ENCODE measurements at regions not wholly inside any gene's neighbourhood (a gene's known extent, or its start where the extent isn't known, plus 50 kb on each side); places are given as distances from the start of the nearest gene placed in this dataset.

DNA sequence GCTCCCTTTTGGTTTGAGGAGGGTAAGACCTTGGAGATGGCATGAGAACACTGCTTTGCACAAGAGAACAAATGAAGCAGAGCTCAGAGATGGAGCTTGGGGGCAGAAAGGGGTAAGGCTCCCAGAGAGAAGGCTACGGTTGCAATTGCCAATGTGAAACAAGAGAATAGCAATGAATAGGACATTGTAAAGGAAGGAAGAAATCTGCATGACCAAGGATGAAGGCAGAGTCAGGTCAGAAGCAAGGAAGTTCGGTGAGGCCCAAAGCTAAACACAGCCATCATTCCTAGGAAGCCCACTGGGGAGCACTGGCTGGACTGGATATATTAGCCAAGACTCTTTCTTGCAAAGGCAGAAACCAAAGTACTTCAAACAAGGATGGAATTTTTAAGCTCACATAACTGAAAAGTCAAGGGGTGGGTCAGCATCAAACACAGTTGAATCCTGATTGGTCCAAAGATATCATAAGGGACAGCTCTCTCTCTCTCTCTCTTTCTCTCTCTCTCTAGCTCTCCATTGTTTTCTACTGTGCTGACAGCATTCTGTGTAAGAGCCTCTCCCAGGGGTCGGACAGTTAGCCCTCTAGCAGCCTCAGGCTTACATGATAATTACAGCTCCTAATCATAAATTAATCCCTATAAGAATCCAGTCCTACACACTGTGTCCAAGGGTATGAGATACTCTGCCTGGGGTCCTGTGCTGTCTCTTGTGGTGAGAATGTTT lies 484.3 kb downstream of the SOX6 start:
- DNase-seq (ENCODE audit: low read depth, low spot score) = no peak

DNA sequence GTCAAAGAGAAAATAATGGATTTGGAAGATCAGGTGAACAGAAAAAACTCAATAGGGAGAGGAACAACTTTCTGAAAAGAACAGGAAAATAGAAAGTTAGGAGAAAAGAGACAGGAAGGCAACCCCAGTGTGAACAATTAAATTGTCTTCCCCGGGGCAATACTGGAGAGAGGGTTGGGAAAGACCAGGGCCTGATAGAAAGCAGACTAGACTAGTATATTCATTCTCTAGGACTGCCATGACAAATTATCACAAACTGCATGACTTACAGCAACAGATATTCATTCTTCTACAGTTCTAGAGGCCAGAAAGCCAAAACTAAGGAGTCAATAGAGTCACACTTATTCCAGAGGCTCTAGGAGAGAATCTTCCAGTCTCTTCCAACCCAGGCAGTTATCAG lies 482.8 kb downstream of the SOX6 start:
- DNase-seq (ENCODE audit: low read depth, low spot score) = no peak

GRCh38 chr11:15874704-15875103 lies 481.6 kb downstream of the SOX6 start:
- DNase-seq (ENCODE audit: low read depth, low spot score) = no peak

GRCh38 chr11:15875393-15875792 lies 481.0 kb downstream of the SOX6 start:
- DNase-seq (ENCODE audit: low read depth, low spot score) = no peak

- no peak for DNase-seq (ENCODE audit: low read depth, low spot score)
Observed at GRCh38 chr11:15875943-15876342, 480.4 kb downstream of the SOX6 start.

GRCh38 chr11:15878756-15879155 lies 477.6 kb downstream of the SOX6 start:
- DNase-seq (ENCODE audit: low read depth, low spot score) = no peak

- no peak for DNase-seq (ENCODE audit: low read depth, low spot score)
Observed at GRCh38 chr11:15880291-15880690, 476.1 kb downstream of the SOX6 start.

DNA sequence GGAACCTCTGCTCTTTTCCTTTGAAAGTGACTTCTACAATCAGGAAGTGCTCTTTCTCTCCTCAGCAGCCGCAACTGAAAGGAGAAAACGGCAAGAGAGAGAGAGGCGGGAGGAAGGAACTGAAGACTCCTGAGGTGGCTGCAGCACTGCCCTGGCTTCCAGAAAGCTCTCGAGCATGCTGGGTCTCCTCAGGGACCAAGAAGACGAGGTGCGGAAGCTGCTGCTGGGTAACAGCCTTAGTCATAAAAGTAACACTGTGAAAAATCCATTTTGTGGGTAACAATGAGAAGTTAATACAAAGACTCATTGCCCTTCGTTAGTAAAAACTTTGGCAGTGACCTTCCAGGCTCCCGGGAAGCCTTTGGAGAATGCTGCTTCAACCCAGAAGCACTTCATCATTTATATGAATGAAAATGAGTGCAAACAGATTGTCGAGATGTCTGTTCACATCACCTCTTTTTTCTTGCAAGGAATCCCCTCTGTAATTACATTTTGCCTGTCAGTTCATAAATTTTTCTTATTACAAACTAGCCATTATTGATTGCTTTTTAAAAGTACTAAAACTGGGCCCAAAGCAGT lies 473.4 kb downstream of the SOX6 start:
- no peak for DNase-seq (ENCODE audit: low read depth, low spot score)

GRCh38 chr11:15883455-15883920 lies 472.9 kb downstream of the SOX6 start:
- DNase-seq (ENCODE audit: low read depth, low spot score) = no peak

- DNase-seq (ENCODE audit: low read depth, low spot score) = no peak
Observed at GRCh38 chr11:15884141-15884540, 472.2 kb downstream of the SOX6 start.

DNA sequence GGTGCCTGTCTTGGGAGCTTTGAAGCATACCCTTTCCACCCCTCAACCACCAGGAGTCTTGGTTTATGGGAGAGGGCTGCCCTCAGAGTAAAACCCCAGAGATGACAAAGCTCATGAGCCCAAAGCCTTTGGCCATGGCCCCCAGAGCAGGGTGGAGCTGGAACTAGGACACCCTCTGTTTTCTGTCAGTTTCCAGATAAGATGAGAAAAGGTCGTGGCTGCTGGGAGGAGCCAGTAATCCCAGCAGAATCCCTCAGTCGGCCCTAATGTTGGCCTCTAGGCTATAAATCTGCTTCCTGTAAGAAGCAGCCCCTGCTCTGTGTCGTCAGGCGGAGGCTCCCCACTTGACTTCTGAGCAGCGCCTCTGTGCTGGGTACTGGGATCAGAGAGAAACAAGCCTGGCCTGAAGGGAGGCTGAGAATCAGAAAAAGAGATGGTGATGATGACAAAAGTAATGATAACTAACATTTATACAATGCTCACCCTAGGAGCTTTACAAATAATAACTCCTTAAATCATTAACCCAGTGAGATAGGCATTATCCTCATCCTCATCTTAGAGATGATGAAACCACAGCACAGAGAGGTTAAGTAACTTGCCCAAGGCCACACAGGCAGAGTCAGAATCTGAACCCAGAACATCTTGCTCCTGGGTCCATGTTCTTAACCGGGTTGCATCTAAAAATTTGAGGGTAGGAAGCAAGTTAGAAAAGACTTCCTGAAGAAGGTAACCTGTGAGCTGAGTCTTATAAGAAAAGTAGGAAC lies 471.4 kb downstream of the SOX6 start:
- DNase-seq (ENCODE audit: low read depth, low spot score) = no peak

GRCh38 chr11:15885854-15886253 lies 470.5 kb downstream of the SOX6 start:
- DNase-seq (ENCODE audit: low read depth, low spot score) = no peak

DNA sequence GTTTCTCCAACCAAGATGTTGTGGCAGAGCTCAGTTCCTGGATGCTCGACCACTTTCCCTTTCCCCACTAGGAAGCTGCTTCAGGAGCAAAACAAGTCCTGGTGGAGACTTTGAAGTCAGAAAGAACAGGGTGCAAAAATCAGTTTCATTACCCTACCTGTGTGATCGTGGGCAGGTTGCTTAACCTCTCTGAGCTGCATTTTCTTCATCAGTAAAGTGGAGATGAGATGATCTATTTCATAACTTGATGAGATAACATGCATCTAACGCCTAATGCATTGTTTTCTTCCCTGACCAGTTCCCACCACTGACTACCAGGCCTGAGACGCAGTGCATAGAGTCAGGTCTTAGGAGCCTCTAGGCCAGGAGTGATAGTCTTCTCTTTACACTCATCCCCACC lies 470.0 kb downstream of the SOX6 start:
- no peak for DNase-seq (ENCODE audit: low read depth, low spot score)

GRCh38 chr11:15886866-15887265 lies 469.5 kb downstream of the SOX6 start:
- no peak for DNase-seq (ENCODE audit: low read depth, low spot score)

DNA sequence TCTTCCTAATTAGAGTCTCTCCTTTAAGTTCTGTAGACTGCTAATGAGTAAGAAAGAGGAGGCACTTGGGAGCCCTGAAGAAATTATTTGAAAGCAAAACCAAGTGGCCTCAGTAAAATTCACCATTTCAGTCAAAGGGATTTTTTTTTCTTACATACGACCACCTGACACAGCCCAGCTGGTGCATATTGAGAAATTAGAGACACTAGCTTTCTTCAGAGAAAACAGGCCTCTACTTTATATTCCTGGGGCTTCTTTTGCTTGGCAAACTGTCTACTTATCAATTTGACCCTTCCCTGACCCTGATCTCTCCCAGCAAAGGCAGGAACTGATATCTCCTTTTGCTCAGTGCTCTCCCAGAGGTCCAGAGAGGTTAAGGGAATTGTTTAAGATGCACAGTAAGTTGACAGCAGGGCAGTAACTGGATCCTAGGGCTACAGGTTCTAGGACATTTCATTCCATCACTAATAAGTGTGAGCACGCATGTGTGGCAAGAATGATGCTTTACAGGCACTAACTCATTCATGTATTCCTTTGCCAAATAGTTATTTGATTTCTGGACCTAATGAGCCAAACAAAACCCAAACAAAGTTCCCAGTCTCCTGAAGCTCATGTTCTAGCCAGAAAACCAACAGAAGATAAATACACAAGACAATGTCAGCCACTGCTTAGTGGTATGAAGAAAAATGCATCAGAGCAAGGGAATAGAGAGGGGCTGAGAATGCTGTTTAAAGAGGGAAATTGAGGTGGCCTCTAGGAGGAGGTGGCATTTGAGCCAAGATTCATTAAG lies 467.6 kb downstream of the SOX6 start:
- DNase-seq (ENCODE audit: low read depth, low spot score) = no peak

DNA sequence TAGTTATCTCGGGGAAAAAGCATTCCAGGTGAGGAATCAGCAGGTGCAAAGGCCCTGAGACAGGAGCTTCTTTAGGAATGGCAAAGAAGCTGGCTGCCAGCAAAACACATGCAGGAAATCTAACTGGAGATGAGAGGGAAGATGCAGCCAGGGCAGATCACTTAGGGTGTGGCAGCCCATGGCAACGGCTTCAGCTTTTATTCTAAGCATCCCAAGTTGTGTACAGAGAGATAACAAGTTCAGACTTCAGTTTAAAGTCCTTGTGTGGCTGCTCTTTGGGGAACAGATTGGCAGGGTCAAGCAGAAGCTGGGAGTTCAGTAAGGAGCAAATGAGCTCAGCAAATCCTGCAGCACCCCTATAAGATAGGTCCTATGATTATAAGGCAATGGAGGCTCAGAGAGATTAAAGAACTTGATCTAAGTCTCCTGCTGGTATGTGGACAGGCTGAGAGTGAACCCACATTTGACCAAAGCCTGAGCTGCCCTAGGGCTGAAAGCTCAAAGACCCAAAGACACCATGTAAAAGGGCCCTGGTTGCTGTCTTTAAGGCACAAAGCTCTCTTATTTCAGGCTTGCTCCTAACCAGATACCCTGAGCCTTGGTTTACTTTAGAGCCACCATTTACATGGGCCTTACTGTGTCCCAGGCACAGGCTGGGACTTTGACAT lies 466.8 kb downstream of the SOX6 start:
- DNase-seq (ENCODE audit: low read depth, low spot score) = no peak

DNA sequence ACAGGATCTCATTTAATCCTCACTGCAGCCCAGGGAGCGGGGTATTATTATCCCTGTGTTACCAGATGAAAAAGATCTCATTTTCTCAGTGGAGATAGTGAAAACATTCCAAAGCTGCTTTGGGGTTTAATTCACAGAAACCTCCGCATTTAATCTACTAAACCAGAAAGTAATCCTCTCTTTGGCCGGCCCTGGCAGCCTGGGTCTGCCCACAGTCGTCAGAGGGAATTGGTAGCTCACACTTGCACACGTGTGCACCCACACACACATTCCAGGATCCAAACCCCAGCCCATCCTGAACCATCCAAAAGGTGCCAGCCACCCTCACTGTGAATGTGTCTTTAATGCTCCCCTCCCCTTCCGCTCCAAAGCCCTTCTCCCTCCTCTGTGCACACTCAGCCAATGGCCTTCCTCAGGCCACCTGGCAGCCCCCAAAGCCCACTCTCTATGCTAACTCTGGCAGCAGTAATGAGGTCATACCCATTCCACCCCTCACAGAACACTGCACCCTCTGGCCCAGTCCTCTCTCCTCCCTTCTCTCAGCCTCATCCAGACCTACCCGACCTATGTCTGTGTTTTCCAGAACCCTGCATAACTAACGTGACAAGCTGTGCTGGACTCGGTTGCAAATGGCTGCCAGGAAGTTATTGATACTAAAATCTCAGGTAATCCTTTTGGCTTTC lies 466.2 kb downstream of the SOX6 start:
- no peak for DNase-seq (ENCODE audit: low read depth, low spot score)

DNA sequence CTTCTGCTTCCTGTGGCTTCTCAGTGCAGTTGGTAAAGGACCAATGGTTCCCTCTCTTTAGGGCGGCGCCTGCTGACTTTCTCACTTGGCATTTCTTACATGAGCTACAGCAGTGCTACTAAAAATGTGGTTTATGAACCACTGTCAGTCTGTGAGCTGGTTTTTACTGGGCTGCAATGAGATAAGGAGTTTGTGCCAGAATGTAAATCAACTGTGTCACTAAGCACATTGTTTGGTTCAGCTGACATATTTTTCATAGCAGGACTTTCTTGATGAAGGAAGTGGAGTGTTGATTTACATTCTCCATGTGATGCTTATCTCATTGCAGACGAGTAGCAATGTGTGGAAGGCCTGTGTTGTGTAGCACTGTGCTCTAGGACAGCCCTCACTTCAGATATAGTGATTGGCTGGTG lies 463.3 kb downstream of the SOX6 start:
- DNase-seq (ENCODE audit: low read depth, low spot score) = no peak

DNA sequence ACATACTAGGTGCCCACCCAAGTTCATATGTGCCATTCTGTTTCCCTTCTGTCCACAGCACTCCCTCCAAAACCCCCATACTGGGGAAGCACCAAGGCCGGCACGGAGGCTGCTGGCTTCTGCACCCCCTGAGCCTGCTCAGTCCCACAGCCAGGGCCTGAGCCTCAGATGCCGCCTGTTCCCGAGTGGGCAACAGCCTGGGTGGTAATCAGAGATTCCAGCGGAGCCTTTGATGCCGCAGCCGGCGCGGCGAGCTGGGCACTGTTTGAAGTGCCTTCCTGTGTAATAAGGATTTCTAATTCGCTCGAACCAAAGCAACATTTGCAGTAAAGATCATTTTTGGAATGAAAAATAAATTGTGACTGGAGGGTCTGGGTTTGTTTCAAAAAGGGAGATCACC lies 460.3 kb downstream of the SOX6 start:
- DNase-seq (ENCODE audit: low read depth, low spot score) = no peak

DNA sequence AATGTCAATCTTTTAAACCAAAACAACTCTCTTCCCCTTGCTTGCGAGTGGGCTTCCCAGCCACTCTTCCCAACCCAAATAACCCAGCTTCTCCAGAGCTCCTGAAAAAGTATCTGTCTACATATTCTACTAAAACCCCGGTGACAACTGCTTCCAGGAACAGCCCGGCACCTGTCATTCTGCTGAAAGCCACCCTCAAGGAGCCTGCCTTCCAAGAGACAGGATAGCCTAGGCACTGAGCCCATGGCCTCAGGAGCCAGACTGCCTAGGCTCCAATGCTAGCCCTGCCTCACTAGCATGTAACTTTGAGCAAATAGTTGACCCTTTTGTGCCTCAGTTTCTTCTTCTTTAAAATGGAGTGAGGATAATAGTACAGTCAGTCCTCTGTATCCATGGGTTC lies 459.8 kb downstream of the SOX6 start:
- no peak for DNase-seq (ENCODE audit: low read depth, low spot score)
